ENCODE measurements at regions not wholly inside any gene's neighbourhood (a gene's known extent, or its start where the extent isn't known, plus 50 kb on each side); places are given as distances from the start of the nearest gene placed in this dataset.
A peak's percentile ranks its signal among the peaks of the same experiment; 100 is the strongest.

GRCh38 chr16:77617553-77617952 lies 104.8 kb upstream of the NUDT7 start:
- no peaks in the 10 kb centered on the region for H3K9me3 ChIP-seq (replicated peaks; ENCODE audit: control insufficient read depth, insufficient read depth, low read length)
- H3K4me3 ChIP-seq (replicated peaks in 1 of 3; ENCODE audit: insufficient read depth in 1 of 3, low read depth in 1 of 3, low read length in 3 of 3): no peak overlapping the region
- H3K36me3 ChIP-seq (ENCODE audit: control insufficient read depth in 2 of 2, extremely low read depth in 1 of 2, insufficient read depth in 2 of 2, low read length in 2 of 2): no peaks in the 10 kb centered on the region
- FAIRE-seq (no peak), DNase-seq (ENCODE audit: low read depth, low spot score) (no peak)
- H3K9ac ChIP-seq (replicated peaks; ENCODE audit: extremely low read depth, insufficient read depth, low read length): no peak overlapping the region
- H3K27me3 ChIP-seq (ENCODE audit: control insufficient read depth in 2 of 2, insufficient read depth in 2 of 2, low read length in 2 of 2): no peaks in the 10 kb centered on the region
- dilution Hi-C loops (cut with MboI; ENCODE audit: extremely low pct_ligation_motif_present, low sequenced_read_pairs) (no loop called here), intact Hi-C loops (cut with micrococcal nuclease) (no loop called here)
- TF ChIP-seq EZH2 (IDR thresholded peaks at IDR 0.05; ENCODE audit: borderline replicate concordance, low read depth, low read length, severe bottlenecking) (no peak), CTCF (IDR thresholded peaks at IDR 0.05; ENCODE audit: extremely low read depth in 1 of 2, insufficient read depth in 1 of 2, low read depth in 1 of 2, low read length in 2 of 2) (no peak), JUN (IDR thresholded peaks at IDR 0.05; ENCODE audit: borderline replicate concordance, insufficient read depth, insufficient read length, low read depth) (no peak), MYC (IDR thresholded peaks at IDR 0.05; ENCODE audit: low read depth, low read length) (no peak), POLR2AphosphoS5 (IDR thresholded peaks at IDR 0.05; ENCODE audit: insufficient read depth, low read depth, low read length) (no peak), POLR2A (IDR thresholded peaks at IDR 0.05; ENCODE audit: low read depth, low read length) (no peak), GATA2 (IDR thresholded peaks at IDR 0.05; ENCODE audit: insufficient read depth, insufficient read length, low read depth, low read length) (no peak), FOS (IDR thresholded peaks at IDR 0.05; ENCODE audit: borderline replicate concordance, insufficient read depth, low read length) (no peak), MAX (IDR thresholded peaks at IDR 0.05; ENCODE audit: insufficient read depth, insufficient read length) (no peak)
- H4K20me1 ChIP-seq (replicated peaks; ENCODE audit: control insufficient read depth, extremely low read depth, insufficient read depth, low read length): no peaks in the 10 kb centered on the region
- H3K79me2 ChIP-seq (ENCODE audit: control insufficient read depth, insufficient read depth, low read length): no peaks in the 10 kb centered on the region
- H3K4me2 ChIP-seq (ENCODE audit: insufficient read depth, low read length): peak overlapping the region; percentile 4
- no peak overlapping the region for H3K27ac ChIP-seq (ENCODE audit: insufficient read depth, low read depth, low read length)
- peaks cover 17% of the 10 kb centered on the region for H3K4me1 ChIP-seq (ENCODE audit: control insufficient read depth, extremely low read depth, insufficient read depth, low read length)
- ChIA-PET POLR2A (interaction anchor here (0.6 to 1.0 kb wide), 3 partner anchors 22 to 43 kb away, joined by 3 to 7 read pairs (median 3); no protein-coding TSS in a partner anchor), CTCF (interaction anchor here (0.9 to 1.7 kb wide), 3 partner anchors 14 to 43 kb away, joined by 3 to 8 read pairs (median 4); no protein-coding TSS in a partner anchor)
- BruUV-seq (replicated peaks): no TSS peak
- H3K9me1 ChIP-seq (replicated peaks; ENCODE audit: control insufficient read depth, extremely low read depth, insufficient read depth, low read length): no peaks in the 10 kb centered on the region
- H2AFZ ChIP-seq (ENCODE audit: low read depth, low read length): no peak overlapping the region

Data from endothelial cell of umbilical vein (primary cell).